HepG2 (cell line): ENCODE measurements at regions not wholly inside any gene's neighbourhood (a gene's known extent, or its start where the extent isn't known, plus 50 kb on each side); places are given as distances from the start of the nearest gene placed in this dataset.

Source experiments
- ATAC-seq: fragments of 200-7000 bp; cut with Tn5 transposase; 3 replicates; pipeline ENCODE4 v1.9.1; 2020; ENCODE audit warnings: mild to moderate bottlenecking, moderate library complexity
- BruUV-seq: library from RNA; stranded (reverse); fragments of 400-500 nt; replicated peaks from 2 replicates; lab custom pipeline; 2021; lab: Mats Ljungman, UMichigan
- CTCF ChIA-PET: fragments of 300-600 bp; formaldehyde crosslinking; extraction: SDS; loops from one replicate; lab custom pipeline; 2021; ENCODE audit warnings: low total read pairs, inconsistent platforms, low intra/inter-chr PET ratio; lab: Yijun Ruan, JAX
- POLR2A ChIA-PET: fragments of 350-600 bp; sonication (Branson Sonifier 250); formaldehyde crosslinking; loops from one replicate; lab custom pipeline; 2020; ENCODE audit warnings: antibody characterized with exemption, inconsistent platforms; lab: Yijun Ruan, JAX
- DNase-seq: peaks from one replicate; pipeline ENCODE4 v3.0.0-alpha.2; 2015; ENCODE audit warnings: low spot score
- FAIRE-seq: peaks from 3 replicates; lab custom pipeline; 2011; peaks lifted over from hg19 to GRCh38; lab: Jason Lieb, UNC
- H2AFZ ChIP-seq: one replicate; pipeline ENCODE4 v1.6.1; 2011; ENCODE audit warnings: low read length, inconsistent platforms
- H3K27ac ChIP-seq: fragments of 300-600 bp; 3 replicates; pipeline ENCODE4 v1.8.0; 2011; ENCODE audit warnings: mixed run types, mild to moderate bottlenecking, mixed read lengths, low read length, inconsistent platforms; ENCODE audit not compliant: insufficient read depth; ENCODE audit errors: extremely low read length
- H3K27me3 ChIP-seq, 2 experiments: fragments of 200-600 bp in 1 of 2; 2 replicates in 1 of 2; 3 replicates in 1 of 2; pipeline versions ENCODE4 v1.6.0 to v1.8.0; 2011; ENCODE audit warnings: low read length in 2 of 2, mild to moderate bottlenecking in 2 of 2, moderate library complexity in 2 of 2, inconsistent platforms in 1 of 2; ENCODE audit not compliant: insufficient read depth in 2 of 2, control insufficient read depth in 1 of 2
- H3K36me3 ChIP-seq, 2 experiments: fragments of 200-600 bp in 1 of 2; replicated peaks in 1 of 2; 2 replicates in 1 of 2; 3 replicates in 1 of 2; pipeline versions ENCODE4 v1.5.1 to v1.8.0; 2011; ENCODE audit warnings: low read length in 2 of 2, inconsistent platforms in 1 of 2; ENCODE audit not compliant: insufficient read depth in 2 of 2, control insufficient read depth in 1 of 2
- H3K4me1 ChIP-seq: 2 replicates; pipeline ENCODE4 v1.5.1; 2012; ENCODE audit warnings: low read length, inconsistent platforms; ENCODE audit not compliant: insufficient read depth
- H3K4me2 ChIP-seq: 2 replicates; pipeline ENCODE4 v1.6.0; 2011; ENCODE audit warnings: low read depth, low read length, inconsistent platforms
- H3K4me3 ChIP-seq, 3 experiments: fragments of 200-600 bp in 1 of 3; sonication (generic), shearing (Covaris generic) in 1 of 3; replicated peaks in 1 of 3; 2 replicates each; pipeline ENCODE4 v1.5.1; 2011 to 2016; ENCODE audit warnings: low read length in 3 of 3, inconsistent platforms in 2 of 3, low read depth in 2 of 3, mild to moderate bottlenecking in 2 of 3, control low read depth in 1 of 3, mixed read lengths in 1 of 3; ENCODE audit not compliant: insufficient read depth in 1 of 3
- H3K79me2 ChIP-seq: one replicate; pipeline ENCODE4 v1.6.1; 2011; ENCODE audit warnings: low read length, inconsistent platforms; ENCODE audit not compliant: insufficient read depth
- H3K9ac ChIP-seq: 2 replicates; pipeline ENCODE4 v1.6.0; 2011; ENCODE audit warnings: mild to moderate bottlenecking, low read depth, low read length, inconsistent platforms; ENCODE audit not compliant: insufficient read depth
- H3K9me3 ChIP-seq: 2 replicates; pipeline ENCODE4 v1.5.1; 2012; ENCODE audit warnings: mild to moderate bottlenecking, low read length
- H4K20me1 ChIP-seq: 2 replicates; pipeline ENCODE4 v1.6.0; 2011; ENCODE audit warnings: inconsistent platforms, mild to moderate bottlenecking, low read length, moderate library complexity; ENCODE audit not compliant: insufficient read depth
- KMT2A ChIP-seq: sonication (generic); formaldehyde crosslinking; IDR thresholded peaks from 2 replicates; pipeline ENCODE4 v1.4.0; 2020; ENCODE audit warnings: missing genetic modification reagents
- MIER3 ChIP-seq: IDR thresholded peaks from 2 replicates; pipeline ENCODE4 v1.6.1; 2016; ENCODE audit warnings: missing compliant biosample characterization, borderline replicate concordance
- PTBP1 ChIP-seq: fragments of 200-400 bp; formaldehyde crosslinking; IDR thresholded peaks from 2 replicates; pipeline ENCODE4 v1.6.1; 2018; ENCODE audit warnings: low read length, low read depth; ENCODE audit not compliant: poor library complexity, severe bottlenecking
- SALL1 ChIP-seq: sonication (generic); formaldehyde crosslinking; IDR thresholded peaks from 2 replicates; pipeline ENCODE4 v1.8.0; 2022; ENCODE audit warnings: mild to moderate bottlenecking, missing genetic modification reagents
- YEATS2 ChIP-seq: sonication (generic); formaldehyde crosslinking; IDR thresholded peaks from 2 replicates; pipeline ENCODE4 v1.4.0; 2020; ENCODE audit warnings: missing genetic modification reagents, borderline replicate concordance
- ZNF574 ChIP-seq: sonication (generic); formaldehyde crosslinking; IDR thresholded peaks from 2 replicates; pipeline ENCODE4 v1.4.0; 2020; ENCODE audit warnings: missing genetic modification reagents
- ZNF772 ChIP-seq: sonication (generic); formaldehyde crosslinking; IDR thresholded peaks from 2 replicates; pipeline ENCODE4 v1.5.0; 2020; ENCODE audit warnings: mild to moderate bottlenecking, missing genetic modification reagents
- WGBS: methylation state at CpG from one replicate; pipeline ENCODE4 v1.1.6; 2017; ENCODE audit warnings: low lambda C conversion rate; 5-methylcytosine and 5-hydroxymethylcytosine counted together
- in situ Hi-C: cut with HindIII; loops from 2 replicates; pipeline ENCODE4 v1.10.0; 2017; ENCODE audit warnings: low pct_unique_long_range_greater_than_20kb; ENCODE audit not compliant: extremely low pct_ligation_motif_present
- intact Hi-C: fragments of 100-400 bp; cut with micrococcal nuclease; formaldehyde crosslinking; loops from one replicate; pipeline ENCODE4 v1.10.0; 2022; ENCODE audit not compliant: unreplicated experiment
- TF ChIP-seq, protein P1 (sequence below), 2 experiments: fragments of 450-650 bp in 1 of 2; sonication (generic) in 1 of 2; formaldehyde crosslinking in 1 of 2; IDR thresholded peaks; 2 replicates each; pipeline versions ENCODE4 v1.6.1 to v1.8.0; 2016 to 2022; ENCODE audit warnings: antibody characterized with exemption in 1 of 2, mild to moderate bottlenecking in 1 of 2, missing genetic modification reagents in 1 of 2
- TF ChIP-seq, protein P2 (sequence below): sonication (generic); formaldehyde crosslinking; IDR thresholded peaks from 2 replicates; pipeline ENCODE4 v1.4.0; 2020; ENCODE audit warnings: low read depth, mild to moderate bottlenecking, missing genetic modification reagents

- TF ChIP-seq, protein P1, sequence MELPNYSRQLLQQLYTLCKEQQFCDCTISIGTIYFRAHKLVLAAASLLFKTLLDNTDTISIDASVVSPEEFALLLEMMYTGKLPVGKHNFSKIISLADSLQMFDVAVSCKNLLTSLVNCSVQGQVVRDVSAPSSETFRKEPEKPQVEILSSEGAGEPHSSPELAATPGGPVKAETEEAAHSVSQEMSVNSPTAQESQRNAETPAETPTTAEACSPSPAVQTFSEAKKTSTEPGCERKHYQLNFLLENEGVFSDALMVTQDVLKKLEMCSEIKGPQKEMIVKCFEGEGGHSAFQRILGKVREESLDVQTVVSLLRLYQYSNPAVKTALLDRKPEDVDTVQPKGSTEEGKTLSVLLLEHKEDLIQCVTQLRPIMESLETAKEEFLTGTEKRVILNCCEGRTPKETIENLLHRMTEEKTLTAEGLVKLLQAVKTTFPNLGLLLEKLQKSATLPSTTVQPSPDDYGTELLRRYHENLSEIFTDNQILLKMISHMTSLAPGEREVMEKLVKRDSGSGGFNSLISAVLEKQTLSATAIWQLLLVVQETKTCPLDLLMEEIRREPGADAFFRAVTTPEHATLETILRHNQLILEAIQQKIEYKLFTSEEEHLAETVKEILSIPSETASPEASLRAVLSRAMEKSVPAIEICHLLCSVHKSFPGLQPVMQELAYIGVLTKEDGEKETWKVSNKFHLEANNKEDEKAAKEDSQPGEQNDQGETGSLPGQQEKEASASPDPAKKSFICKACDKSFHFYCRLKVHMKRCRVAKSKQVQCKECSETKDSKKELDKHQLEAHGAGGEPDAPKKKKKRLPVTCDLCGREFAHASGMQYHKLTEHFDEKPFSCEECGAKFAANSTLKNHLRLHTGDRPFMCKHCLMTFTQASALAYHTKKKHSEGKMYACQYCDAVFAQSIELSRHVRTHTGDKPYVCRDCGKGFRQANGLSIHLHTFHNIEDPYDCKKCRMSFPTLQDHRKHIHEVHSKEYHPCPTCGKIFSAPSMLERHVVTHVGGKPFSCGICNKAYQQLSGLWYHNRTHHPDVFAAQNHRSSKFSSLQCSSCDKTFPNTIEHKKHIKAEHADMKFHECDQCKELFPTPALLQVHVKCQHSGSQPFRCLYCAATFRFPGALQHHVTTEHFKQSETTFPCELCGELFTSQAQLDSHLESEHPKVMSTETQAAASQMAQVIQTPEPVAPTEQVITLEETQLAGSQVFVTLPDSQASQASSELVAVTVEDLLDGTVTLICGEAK (IDR thresholded peaks at IDR 0.05), result peak; percentile 40; the same call in 1 of the 2 replicates
- TF ChIP-seq, protein P1 (CRISPR knock-in tag; IDR thresholded peaks at IDR 0.05), result no peak; the same call in 1 of the 2 replicates
- no peak for TF ChIP-seq KMT2A (CRISPR knock-in tag)
Measured at GRCh38 chr7:21367081-21367480, 60.8 kb upstream of the SP4 start (continued).

- no peak for DNase-seq
- Histone ChIP-seq H4K20me1 (no peaks in the 10 kb centered on the region), H3K4me1 (peaks cover 14% of the 10 kb centered on the region; the same call in 1 of the 2 replicates), H3K79me2 (no peaks in the 10 kb centered on the region), H2AFZ (no peak overlapping the region), H3K36me3 (no peaks in the 10 kb centered on the region), H3K27ac (no peak overlapping the region), H3K9ac (no peak overlapping the region), H3K4me2 (no peak overlapping the region), H3K27me3 (no peaks in the 10 kb centered on the region), H3K4me3 (no peak overlapping the region), H3K9me3 (no peaks in the 10 kb centered on the region)
- BruUV-seq, result no TSS peak
- ATAC-seq, result no peak
- FAIRE-seq, result no peak
- intact Hi-C loops (loop anchor here (5.0 kb wide), 1 partner anchor 60 kb away; the partner anchor contains the start of gene SP4), in situ Hi-C loops (no loop called here)
- WGBS, result 62% methylated on average over 10 of the region's 10 CpGs
- ChIA-PET CTCF (no interaction called here), POLR2A (no interaction called here)
- TF ChIP-seq, protein P2, sequence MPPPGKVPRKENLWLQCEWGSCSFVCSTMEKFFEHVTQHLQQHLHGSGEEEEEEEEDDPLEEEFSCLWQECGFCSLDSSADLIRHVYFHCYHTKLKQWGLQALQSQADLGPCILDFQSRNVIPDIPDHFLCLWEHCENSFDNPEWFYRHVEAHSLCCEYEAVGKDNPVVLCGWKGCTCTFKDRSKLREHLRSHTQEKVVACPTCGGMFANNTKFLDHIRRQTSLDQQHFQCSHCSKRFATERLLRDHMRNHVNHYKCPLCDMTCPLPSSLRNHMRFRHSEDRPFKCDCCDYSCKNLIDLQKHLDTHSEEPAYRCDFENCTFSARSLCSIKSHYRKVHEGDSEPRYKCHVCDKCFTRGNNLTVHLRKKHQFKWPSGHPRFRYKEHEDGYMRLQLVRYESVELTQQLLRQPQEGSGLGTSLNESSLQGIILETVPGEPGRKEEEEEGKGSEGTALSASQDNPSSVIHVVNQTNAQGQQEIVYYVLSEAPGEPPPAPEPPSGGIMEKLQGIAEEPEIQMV (CRISPR knock-in tag), result no peak
- TF ChIP-seq PTBP1 (no peak), ZNF772 (CRISPR knock-in tag) (no peak), ZNF574 (CRISPR knock-in tag) (no peak), SALL1 (CRISPR knock-in tag) (no peak), YEATS2 (CRISPR knock-in tag) (no peak), MIER3 (no peak)
Measured at GRCh38 chr7:21367537-21367936, 60.3 kb upstream of the SP4 start.
